ENCODE measurements at regions not wholly inside any gene's neighbourhood (a gene's known extent, or its start where the extent isn't known, plus 50 kb on each side); places are given as distances from the start of the nearest gene placed in this dataset.

DNA sequence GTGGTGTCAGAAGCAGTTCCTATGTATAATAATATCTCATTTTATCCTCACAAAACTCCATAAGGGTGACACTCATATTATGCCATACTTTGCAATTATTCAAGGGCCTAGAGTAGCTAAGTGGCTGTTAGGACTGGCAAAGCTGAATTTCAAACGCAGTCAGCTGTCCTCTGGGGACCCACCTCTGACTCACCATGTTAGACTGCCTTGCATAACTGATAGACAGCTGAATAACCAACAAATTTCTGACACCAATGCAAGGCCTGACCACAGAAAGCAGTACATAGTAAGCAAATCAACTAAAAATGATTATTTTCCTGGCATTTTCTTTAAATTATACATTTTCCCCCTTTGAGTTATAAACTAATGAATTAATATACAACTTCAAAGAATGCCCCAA, 251.6 kb upstream of the PTGER4 start:
- TF ChIP-seq, protein P1, sequence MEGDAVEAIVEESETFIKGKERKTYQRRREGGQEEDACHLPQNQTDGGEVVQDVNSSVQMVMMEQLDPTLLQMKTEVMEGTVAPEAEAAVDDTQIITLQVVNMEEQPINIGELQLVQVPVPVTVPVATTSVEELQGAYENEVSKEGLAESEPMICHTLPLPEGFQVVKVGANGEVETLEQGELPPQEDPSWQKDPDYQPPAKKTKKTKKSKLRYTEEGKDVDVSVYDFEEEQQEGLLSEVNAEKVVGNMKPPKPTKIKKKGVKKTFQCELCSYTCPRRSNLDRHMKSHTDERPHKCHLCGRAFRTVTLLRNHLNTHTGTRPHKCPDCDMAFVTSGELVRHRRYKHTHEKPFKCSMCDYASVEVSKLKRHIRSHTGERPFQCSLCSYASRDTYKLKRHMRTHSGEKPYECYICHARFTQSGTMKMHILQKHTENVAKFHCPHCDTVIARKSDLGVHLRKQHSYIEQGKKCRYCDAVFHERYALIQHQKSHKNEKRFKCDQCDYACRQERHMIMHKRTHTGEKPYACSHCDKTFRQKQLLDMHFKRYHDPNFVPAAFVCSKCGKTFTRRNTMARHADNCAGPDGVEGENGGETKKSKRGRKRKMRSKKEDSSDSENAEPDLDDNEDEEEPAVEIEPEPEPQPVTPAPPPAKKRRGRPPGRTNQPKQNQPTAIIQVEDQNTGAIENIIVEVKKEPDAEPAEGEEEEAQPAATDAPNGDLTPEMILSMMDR (IDR thresholded peaks at IDR 0.05; ENCODE audit: low read length), result no peak
- TF ChIP-seq EZH2 (IDR thresholded peaks at IDR 0.05; ENCODE audit: borderline replicate concordance, low read length), result no peak
